ENCODE measurements at regions not wholly inside any gene's neighbourhood (a gene's known extent, or its start where the extent isn't known, plus 50 kb on each side); places are given as distances from the start of the nearest gene placed in this dataset.

GRCh38 chr17:34771891-34772290, 189.4 kb downstream of the CCT6B start (continued):
- TF ChIP-seq TRIM24 (CRISPR knock-in tag; IDR thresholded peaks at IDR 0.05): no peak
- TF ChIP-seq CREB1 (IDR thresholded peaks at IDR 0.05): no peak
- no peak for TF ChIP-seq CREB1 (CRISPR knock-in tag; IDR thresholded peaks at IDR 0.05)
- no peak for TF ChIP-seq ZBTB49 (CRISPR knock-in tag; IDR thresholded peaks at IDR 0.05; ENCODE audit: borderline replicate concordance)
- TF ChIP-seq CC2D1A (CRISPR knock-in tag; IDR thresholded peaks at IDR 0.05): no peak
- TF ChIP-seq HOXA9 (CRISPR knock-in tag; IDR thresholded peaks at IDR 0.05; ENCODE audit: borderline replicate concordance): no peak
- no peak for TF ChIP-seq WIZ (CRISPR knock-in tag; IDR thresholded peaks at IDR 0.05)
- TF ChIP-seq TFDP1 (CRISPR knock-in tag; IDR thresholded peaks at IDR 0.05; ENCODE audit: borderline replicate concordance): no peak
- no peak for TF ChIP-seq NFRKB (IDR thresholded peaks at IDR 0.05)
- no peak for TF ChIP-seq ZNF687 (CRISPR knock-in tag; IDR thresholded peaks at IDR 0.05)
- no peak for TF ChIP-seq ZEB1 (IDR thresholded peaks at IDR 0.05; ENCODE audit: insufficient replicate concordance, low read depth)
